ENCODE measurements at regions not wholly inside any gene's neighbourhood (a gene's known extent, or its start where the extent isn't known, plus 50 kb on each side); places are given as distances from the start of the nearest gene placed in this dataset.
"Not testable (repeated sequence)": the region's sequence is repeated elsewhere in the genome, so short reads cannot be mapped to it uniquely, and the experiment has no call there.

- no peak for DNase-seq
These were observed 1293.7 kb upstream of the FAM98A start for GRCh38 chr2:34892766-34893165.

- DNase-seq: no peak
These were observed 1293.2 kb upstream of the FAM98A start for GRCh38 chr2:34892256-34892655.

- no peak for DNase-seq
These were observed 1276.1 kb upstream of the FAM98A start for GRCh38 chr2:34875091-34875745.

GRCh38 chr2:34853646-34854045 lies 1254.5 kb upstream of the FAM98A start:
- DNase-seq: no peak

DNA sequence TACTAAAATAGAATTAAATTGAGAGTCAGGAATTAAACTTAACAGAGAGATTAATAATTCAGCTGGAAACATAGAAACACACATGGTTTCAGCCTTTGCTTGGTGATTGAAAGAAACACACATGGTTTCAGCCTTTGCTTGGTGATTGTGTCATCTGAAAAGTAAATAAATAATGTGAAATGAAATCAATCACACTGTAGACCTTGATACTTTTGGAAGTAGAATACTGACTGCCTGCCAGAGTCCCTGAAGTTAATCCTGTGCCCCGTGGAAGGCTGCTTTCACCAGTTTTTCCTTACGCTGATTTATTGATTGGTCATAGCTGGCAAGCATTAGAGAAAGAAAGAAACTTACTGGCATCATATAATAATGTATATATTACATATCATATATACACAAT lies 1252.7 kb upstream of the FAM98A start:
- no peak for DNase-seq

- DNase-seq: no peak
These were observed 1250.7 kb upstream of the FAM98A start for GRCh38 chr2:34849827-34850226.

DNA sequence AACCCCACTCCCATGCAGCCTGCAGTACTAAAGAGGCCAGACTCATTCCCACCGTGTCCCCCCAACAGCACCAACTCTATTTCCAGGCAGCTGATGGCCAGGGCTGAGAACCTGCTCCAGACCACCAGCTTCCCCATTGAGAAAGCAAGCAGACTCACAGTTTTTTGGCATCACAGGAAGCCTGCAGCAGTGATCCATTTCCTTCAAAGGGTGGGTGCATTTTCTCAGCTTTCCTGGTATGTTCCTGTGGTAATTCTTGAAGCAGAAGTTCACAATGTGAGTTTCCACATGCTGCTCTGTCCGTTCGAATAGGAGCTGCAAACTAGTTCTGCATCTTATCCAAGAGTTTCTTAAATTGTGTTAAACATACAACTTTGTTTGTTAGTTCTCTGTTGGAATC lies 1249.6 kb upstream of the FAM98A start:
- DNase-seq: no peak

DNA sequence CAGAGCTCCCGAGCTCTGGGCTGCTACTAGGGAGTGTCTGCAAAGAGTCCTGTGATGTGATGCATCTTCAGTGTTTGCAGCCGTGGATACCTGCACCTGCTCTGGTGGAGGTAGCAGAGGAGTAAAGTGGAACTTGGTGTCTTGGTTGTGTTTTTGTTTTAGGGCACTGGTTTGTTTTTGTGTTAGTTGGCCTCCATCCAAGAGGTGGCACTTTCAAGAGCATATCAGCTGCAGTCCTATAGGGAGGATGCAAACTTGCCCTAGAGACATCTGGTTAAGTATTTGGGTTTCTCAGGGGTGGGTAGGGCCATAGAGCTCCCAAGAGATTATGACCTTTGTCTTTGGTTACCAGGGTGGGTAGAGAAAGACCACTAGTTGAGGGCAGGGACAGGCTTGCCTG lies 1249.0 kb upstream of the FAM98A start:
- no peak for DNase-seq

GRCh38 chr2:34844629-34845028 lies 1245.5 kb upstream of the FAM98A start:
- no peak for DNase-seq

- no peak for DNase-seq
These were observed 1239.3 kb upstream of the FAM98A start for GRCh38 chr2:34838408-34838807.

DNA sequence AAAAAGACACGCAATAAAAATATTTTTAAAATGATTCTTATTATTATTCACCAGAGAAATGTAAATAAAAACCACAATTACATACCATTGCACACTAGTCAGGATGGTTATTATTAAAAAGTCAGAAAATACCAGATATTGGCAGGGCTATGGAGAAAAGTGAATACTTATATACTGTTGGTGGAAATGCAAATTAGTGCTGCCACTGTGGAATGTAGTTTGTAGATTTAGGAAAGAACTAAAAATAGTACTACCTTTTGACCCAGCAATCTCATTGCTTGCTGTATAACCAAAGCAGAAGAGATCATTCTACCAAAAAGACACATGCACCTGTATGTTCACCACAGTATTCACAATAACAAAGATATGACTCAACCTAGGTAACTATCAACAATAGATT lies 1237.3 kb upstream of the FAM98A start:
- no peak for DNase-seq

GRCh38 chr2:34831096-34831495 lies 1232.0 kb upstream of the FAM98A start:
- DNase-seq: no peak

GRCh38 chr2:34828481-34828880 lies 1229.4 kb upstream of the FAM98A start:
- DNase-seq: no peak

- no peak for DNase-seq
These were observed 1228.3 kb upstream of the FAM98A start for GRCh38 chr2:34827398-34827797.

GRCh38 chr2:34825686-34826085 lies 1226.6 kb upstream of the FAM98A start:
- DNase-seq: no peak

DNA sequence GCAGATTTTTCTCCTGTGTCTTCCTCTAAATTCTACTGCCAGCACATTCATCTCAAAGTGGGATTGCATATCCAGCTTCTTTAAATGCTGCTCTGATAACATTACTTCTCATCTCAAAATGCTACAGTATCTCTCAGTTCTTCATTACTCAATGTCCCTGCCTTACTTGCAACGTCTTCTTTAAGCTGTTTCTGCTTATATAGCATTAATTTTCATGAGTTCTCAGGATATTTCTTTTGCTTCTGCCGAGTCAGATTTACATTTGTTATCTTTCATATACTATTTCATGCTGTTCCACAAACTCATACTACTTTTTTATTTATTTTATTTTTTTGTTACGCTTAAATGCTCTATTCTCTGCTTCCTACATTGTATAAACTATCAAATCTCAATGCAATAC lies 1223.5 kb upstream of the FAM98A start:
- no peak for DNase-seq

DNA sequence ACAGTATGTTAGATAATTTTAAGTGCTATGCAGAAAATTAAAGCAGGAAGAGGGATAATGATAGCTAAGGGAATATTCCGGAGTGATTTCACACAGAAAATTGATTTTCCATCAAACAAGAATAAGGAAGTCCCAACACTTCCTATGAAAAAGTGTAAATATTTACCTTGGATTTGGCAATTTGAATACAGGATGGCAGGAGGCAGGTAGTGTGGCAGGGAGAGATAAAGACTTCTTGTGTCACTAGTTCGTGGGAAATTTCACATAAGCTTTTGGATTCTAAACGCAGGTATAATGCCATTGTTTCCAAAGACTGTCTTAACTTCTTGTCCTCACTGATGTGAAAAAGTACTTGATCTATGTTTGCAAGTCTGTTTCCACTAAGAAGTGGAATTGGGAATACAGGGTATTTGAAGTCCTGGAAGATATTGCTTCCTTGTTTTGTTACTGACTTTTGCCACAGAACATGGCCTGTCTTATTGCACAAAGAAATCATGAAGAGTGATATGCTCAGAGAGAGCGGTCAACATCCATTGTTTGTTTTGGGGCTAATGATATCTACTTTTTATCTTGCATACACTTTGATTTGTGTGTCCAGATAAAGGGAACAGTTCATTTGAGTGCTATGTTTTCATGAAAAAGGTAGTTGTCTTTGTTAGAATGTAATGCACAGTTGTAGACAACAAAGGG lies 1216.1 kb upstream of the FAM98A start:
- no peak for DNase-seq

DNA sequence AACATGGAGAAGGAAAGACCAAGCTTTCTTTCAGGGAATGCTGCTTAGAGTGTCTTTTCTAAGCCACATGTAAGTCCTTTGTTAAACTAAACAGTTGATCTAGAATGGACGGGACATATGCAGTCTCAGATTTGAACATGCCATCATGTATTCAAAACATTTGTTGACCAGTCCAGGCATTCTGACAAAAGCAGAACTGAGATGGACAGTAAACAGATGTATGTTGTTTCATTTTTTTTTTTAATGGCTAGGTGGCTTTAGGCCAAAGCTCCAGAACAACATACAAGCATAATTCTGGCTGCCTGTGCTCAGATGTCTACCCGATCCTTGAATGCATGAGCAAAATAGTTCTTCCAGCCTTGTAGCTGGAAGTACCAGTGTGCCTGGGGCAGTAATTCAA lies 1211.4 kb upstream of the FAM98A start:
- DNase-seq: no peak

GRCh38 chr2:34808426-34808825 lies 1209.3 kb upstream of the FAM98A start:
- DNase-seq: no peak

GRCh38 chr2:34806891-34807290 lies 1207.8 kb upstream of the FAM98A start:
- DNase-seq: no peak

- no peak for DNase-seq
These were observed 1207.3 kb upstream of the FAM98A start for GRCh38 chr2:34806396-34806795.

GRCh38 chr2:34799556-34799955 lies 1200.5 kb upstream of the FAM98A start:
- no peak for DNase-seq

- DNase-seq: not testable (repeated sequence)
These were observed 1196.5 kb upstream of the FAM98A start for GRCh38 chr2:34795586-34795985.

DNA sequence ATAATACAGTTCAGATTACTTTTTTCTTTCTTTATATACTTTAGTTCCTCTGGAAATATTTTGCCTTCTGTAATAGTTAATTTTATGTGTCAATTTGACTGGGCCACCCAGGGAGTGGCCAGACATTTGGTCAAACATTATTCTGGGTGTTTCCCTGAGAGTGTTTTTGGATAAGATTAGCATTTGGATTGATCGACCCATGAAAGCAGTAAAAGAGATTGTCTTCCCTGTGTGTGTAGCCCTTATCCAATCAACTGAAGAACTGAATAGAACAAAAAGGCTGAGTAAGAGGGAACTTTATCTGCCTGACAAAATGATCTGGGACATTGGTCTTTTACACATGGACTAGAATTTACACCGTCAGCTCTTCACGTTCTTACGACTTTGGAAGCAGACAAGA lies 1190.1 kb upstream of the FAM98A start:
- DNase-seq: no peak

DNA sequence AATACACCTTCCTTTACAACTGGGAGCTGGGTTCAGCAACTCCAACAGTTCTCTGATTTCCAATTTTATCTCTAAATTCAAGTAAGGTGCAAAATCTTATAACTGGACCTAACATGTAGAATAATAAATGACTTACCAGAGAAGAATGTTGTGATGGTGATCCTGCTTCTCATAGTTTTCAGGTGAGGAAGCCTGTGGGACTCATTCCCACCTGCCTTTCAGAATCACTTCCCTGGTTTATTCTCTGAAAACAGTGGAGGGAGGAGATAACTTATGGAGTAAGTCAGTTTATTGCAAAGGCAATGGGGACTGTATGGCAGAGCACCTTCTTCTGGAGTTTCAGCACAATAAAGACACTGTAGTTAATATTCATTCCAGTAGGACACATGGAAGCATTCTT lies 1188.2 kb upstream of the FAM98A start:
- DNase-seq: peak; percentile 4

Measured in kidney glomerular epithelial cell (primary cell).